Gastrocnemius medialis (tissue), 4 donors: ENCODE measurements at regions not wholly inside any gene's neighbourhood (a gene's known extent, or its start where the extent isn't known, plus 50 kb on each side); places are given as distances from the start of the nearest gene placed in this dataset.

Experiments
- ATAC-seq, 2 donors: fragments of 150-250 bp; one replicate each; pipeline ENCODE4 v1.9.1; 2016
- DNase-seq, 2 donors: peaks; one replicate each; pipeline ENCODE4 v3.0.0-alpha.2; 2019
- H3K27ac ChIP-seq, 4 donors: fragments of 200-600 bp; sonication (generic); 1 replicate in 1 of 4; 2 replicates in 3 of 4; pipeline ENCODE4 v1.5.1; 2016 to 2018; ENCODE audit warnings: mild to moderate bottlenecking in 2 of 4, moderate library complexity in 1 of 4
- H3K27me3 ChIP-seq, 3 donors: fragments of 200-600 bp; sonication (generic) in 2 of 3; 1 replicate in 1 of 3; 2 replicates in 2 of 3; pipeline versions ENCODE4 v1.5.1 to v1.6.0; 2016 to 2019; ENCODE audit warnings: mild to moderate bottlenecking in 1 of 3, moderate library complexity in 1 of 3
- H3K36me3 ChIP-seq, 2 donors: fragments of 200-600 bp; sonication (generic) in 1 of 2; one replicate each; pipeline ENCODE4 v1.5.1; 2017 to 2018
- H3K4me1 ChIP-seq, 2 donors: fragments of 200-600 bp; sonication (generic) in 1 of 2; one replicate each; pipeline ENCODE4 v1.5.1; 2016 to 2017; ENCODE audit warnings: mild to moderate bottlenecking in 2 of 2
- H3K4me3 ChIP-seq, 4 donors: fragments of 200-600 bp; sonication (generic) in 3 of 4; 1 replicate in 1 of 4; 2 replicates in 3 of 4; pipeline ENCODE4 v1.5.1; 2016 to 2019; ENCODE audit warnings: mild to moderate bottlenecking in 2 of 4
- H3K9me3 ChIP-seq, 3 donors: fragments of 200-600 bp; sonication (generic) in 2 of 3; 1 replicate in 1 of 3; 2 replicates in 2 of 3; pipeline ENCODE4 v1.5.1; 2016 to 2019
- POLR2A ChIP-seq, 2 donors: fragments of 450-650 bp; IDR thresholded peaks; one replicate each; pipeline ENCODE4 v1.6.1; 2017; ENCODE audit warnings: antibody characterized with exemption in 2 of 2, mild to moderate bottlenecking in 2 of 2, moderate library complexity in 2 of 2
- in situ Hi-C, 4 donors: fragments of 200-750 bp; cut with MboI; loops; one replicate each; pipeline versions ENCODE4 v1.15.0 to v1.8.0; 2017; ENCODE audit warnings: low sequenced_read_pairs in 4 of 4
- intact Hi-C: fragments of 100-400 bp; cut with DNase I; formaldehyde crosslinking; loops from one replicate; pipeline ENCODE4 v1.15.1; 2023; ENCODE audit warnings: low total_unique reads
- TF ChIP-seq, protein P1 (sequence below), 5 experiments: fragments of 450-650 bp in 3 of 5; fragments of 200-600 bp in 2 of 5; sonication (generic) in 2 of 5; IDR thresholded peaks in 4 of 5; conservative IDR thresholded peaks in 1 of 5; 1 replicate in 4 of 5; 2 replicates in 1 of 5; pipeline ENCODE4 v1.5.1; 2016 to 2019; ENCODE audit warnings: antibody characterized with exemption in 5 of 5, mild to moderate bottlenecking in 3 of 5, moderate library complexity in 3 of 5

DNA sequence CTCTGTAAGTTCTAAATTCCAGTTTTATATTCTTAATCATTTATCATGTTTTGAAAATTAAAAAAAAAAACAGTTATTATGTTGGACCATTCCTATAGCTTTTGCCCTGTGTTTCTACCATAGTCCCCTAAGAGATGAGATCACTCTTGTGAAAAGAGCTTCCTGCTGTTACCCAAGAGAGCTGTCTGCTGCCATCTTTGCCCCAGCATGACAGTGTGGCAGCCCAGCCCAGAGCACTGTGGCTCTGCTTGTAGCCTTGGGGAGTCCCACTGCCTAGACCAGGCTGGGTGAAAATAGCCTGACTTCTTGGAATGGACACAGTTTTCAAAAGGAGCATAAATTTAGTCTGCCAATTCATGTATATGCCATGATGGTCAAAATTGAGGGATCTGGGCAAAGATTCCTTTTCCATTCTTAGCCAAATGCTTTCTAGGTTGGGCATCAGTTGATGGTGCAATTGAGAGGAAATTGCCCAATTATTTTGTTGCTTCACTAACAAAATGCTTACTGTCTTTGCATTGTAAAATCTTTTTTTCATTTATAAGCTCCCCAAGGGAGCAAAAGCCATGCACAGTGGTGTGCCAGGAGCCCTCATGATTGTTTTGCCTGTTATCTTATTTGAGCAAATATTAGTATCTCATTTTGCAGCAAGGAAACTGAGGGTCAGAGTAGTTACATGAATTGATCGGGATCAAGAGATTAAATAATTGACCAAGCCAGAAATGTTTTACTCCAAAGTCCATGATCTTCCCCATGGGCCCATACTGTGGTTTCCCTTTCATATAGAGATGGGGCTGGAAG, 72.8 kb downstream of the ETS2 start:
- ATAC-seq, result no peak
- in situ Hi-C loops, result no loop called here
- no peaks in the 10 kb centered on the region for H3K9me3 ChIP-seq
- no peak overlapping the region for H3K4me3 ChIP-seq
- TF ChIP-seq, protein P1, sequence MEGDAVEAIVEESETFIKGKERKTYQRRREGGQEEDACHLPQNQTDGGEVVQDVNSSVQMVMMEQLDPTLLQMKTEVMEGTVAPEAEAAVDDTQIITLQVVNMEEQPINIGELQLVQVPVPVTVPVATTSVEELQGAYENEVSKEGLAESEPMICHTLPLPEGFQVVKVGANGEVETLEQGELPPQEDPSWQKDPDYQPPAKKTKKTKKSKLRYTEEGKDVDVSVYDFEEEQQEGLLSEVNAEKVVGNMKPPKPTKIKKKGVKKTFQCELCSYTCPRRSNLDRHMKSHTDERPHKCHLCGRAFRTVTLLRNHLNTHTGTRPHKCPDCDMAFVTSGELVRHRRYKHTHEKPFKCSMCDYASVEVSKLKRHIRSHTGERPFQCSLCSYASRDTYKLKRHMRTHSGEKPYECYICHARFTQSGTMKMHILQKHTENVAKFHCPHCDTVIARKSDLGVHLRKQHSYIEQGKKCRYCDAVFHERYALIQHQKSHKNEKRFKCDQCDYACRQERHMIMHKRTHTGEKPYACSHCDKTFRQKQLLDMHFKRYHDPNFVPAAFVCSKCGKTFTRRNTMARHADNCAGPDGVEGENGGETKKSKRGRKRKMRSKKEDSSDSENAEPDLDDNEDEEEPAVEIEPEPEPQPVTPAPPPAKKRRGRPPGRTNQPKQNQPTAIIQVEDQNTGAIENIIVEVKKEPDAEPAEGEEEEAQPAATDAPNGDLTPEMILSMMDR (IDR thresholded peaks at IDR 0.05 in 4 of 5, conservative IDR thresholded peaks at IDR 0.05 in 1 of 5), result no peak
- no peak for TF ChIP-seq POLR2A (IDR thresholded peaks at IDR 0.05)
- H3K4me1 ChIP-seq, result no peaks in the 10 kb centered on the region
- intact Hi-C loops, result no loop called here
- no peaks in the 10 kb centered on the region for H3K27me3 ChIP-seq
- no peaks in the 10 kb centered on the region for H3K36me3 ChIP-seq
- H3K27ac ChIP-seq, result no peak overlapping the region
- DNase-seq, result no peak

DNA sequence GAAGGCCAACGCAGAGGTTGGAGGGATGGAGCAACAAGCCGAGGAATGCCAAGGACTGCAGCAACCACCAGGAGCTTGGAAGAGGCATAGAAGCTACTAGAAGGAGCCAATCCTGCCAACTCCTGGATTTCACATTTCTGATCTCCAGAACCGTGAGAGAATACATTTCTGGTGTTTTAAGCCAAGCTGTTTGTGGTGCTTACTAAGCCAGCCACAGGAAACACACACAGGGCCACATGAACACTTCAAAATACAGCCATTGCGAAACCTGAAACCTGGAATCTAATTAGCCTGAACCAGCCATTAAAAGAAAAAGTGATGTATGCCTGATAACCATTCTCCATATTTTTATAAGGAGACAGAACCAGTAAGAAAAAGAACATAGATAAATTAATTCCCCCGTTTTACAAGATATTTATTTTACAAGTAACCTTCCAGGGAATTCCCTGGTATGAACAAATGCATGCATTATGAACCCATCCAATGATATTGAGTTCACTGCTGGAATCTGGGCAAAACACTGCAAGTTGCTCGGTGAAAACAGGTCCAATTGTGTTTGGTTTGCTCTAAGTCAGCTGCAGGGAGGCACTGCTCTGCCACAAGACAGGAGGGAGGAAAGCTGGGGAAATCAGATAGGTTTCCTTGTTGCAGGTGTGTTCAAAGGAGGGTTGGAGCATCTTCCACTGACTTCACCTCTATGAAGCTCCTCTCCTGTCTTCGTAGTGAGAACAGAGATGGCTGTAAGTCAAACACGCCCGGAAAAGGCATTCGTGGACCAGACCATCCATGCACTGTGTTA, 70.2 kb downstream of the ETS2 start:
- no peak overlapping the region for H3K27ac ChIP-seq
- in situ Hi-C loops, result no loop called here
- H3K36me3 ChIP-seq, result no peaks in the 10 kb centered on the region
- no peaks in the 10 kb centered on the region for H3K4me1 ChIP-seq
- H3K9me3 ChIP-seq, result no peaks in the 10 kb centered on the region
- intact Hi-C loops, result no loop called here
- H3K27me3 ChIP-seq, result no peaks in the 10 kb centered on the region
- DNase-seq, result no peak
- ATAC-seq, result no peak
- TF ChIP-seq, protein P1 (IDR thresholded peaks at IDR 0.05 in 4 of 5, conservative IDR thresholded peaks at IDR 0.05 in 1 of 5), result no peak
- TF ChIP-seq POLR2A (IDR thresholded peaks at IDR 0.05), result no peak
- no peak overlapping the region for H3K4me3 ChIP-seq
